Adrenal gland (tissue), 5 donors: ENCODE measurements at regions not wholly inside any gene's neighbourhood (a gene's known extent, or its start where the extent isn't known, plus 50 kb on each side); places are given as distances from the start of the nearest gene placed in this dataset.

Source experiments
- CTCF ChIP-seq, 6 experiments: fragments of 450-650 bp in 4 of 6; fragments of 200-600 bp in 2 of 6; sonication (generic) in 1 of 6; IDR thresholded peaks; 1 replicate in 5 of 6; 2 replicates in 1 of 6; pipeline versions ENCODE4 v1.5.1 to v1.8.0; 2016 to 2021; ENCODE audit warnings: antibody characterized with exemption in 6 of 6, mild to moderate bottlenecking in 2 of 6, moderate library complexity in 1 of 6
- POLR2A ChIP-seq, 2 donors: fragments of 450-650 bp; IDR thresholded peaks; one replicate each; pipeline ENCODE4 v1.6.1; 2017; ENCODE audit warnings: antibody characterized with exemption in 2 of 2, mild to moderate bottlenecking in 2 of 2, moderate library complexity in 1 of 2
- donor health status: DM: no; HTN: no; CAD: no.

GRCh38 chr6:14313248-14313647, 195.7 kb downstream of the CD83 start:
- TF ChIP-seq POLR2A (IDR thresholded peaks at IDR 0.05) (no peak), CTCF (IDR thresholded peaks at IDR 0.05) (no peak)
